GM10248 (cell line): ENCODE measurements at regions not wholly inside any gene's neighbourhood (a gene's known extent, or its start where the extent isn't known, plus 50 kb on each side); places are given as distances from the start of the nearest gene placed in this dataset.
"Not testable (repeated sequence)": the region's sequence is repeated elsewhere in the genome, so short reads cannot be mapped to it uniquely, and the experiment has no call there.

ENCODE experiments used
- CTCF ChIA-PET: fragments of 300-600 bp; sonication (Branson Sonifier 250); formaldehyde crosslinking; extraction: SDS; loops from one replicate; lab custom pipeline; 2021; ENCODE audit warnings: antibody characterized with exemption; lab: Yijun Ruan, JAX
- POLR2A ChIA-PET: fragments of 350-650 bp; sonication (Branson Sonifier 250); formaldehyde crosslinking; extraction: SDS; loops from one replicate; lab custom pipeline; 2020; ENCODE audit warnings: antibody characterized with exemption; lab: Yijun Ruan, JAX
- DNase-seq: peaks from one replicate; pipeline ENCODE4 v3.0.0; 2012; ENCODE audit errors: extremely low spot score

GRCh38 chr11:71710171-71710671, 122.8 kb upstream of the DEFB108B start:
- CTCF ChIA-PET, DNase-seq, POLR2A ChIA-PET: not testable (repeated sequence)

GRCh38 chr11:71710701-71711385, 122.2 kb upstream of the DEFB108B start:
- POLR2A ChIA-PET, CTCF ChIA-PET: not testable (repeated sequence)

GRCh38 chr11:71712350-71712749, 120.7 kb upstream of the DEFB108B start:
- CTCF ChIA-PET, POLR2A ChIA-PET, DNase-seq: not testable (repeated sequence)

More at GRCh38 chr11:71710701-71711385, 122.2 kb upstream of the DEFB108B start:
- not testable (repeated sequence) for DNase-seq

- DNase-seq, CTCF ChIA-PET, POLR2A ChIA-PET: not testable (repeated sequence)
Observed at GRCh38 chr11:71712846-71713245, 120.2 kb upstream of the DEFB108B start.

GRCh38 chr11:71714510-71714909, 118.5 kb upstream of the DEFB108B start:
- DNase-seq, POLR2A ChIA-PET, CTCF ChIA-PET: not testable (repeated sequence)

GRCh38 chr11:71721840-71722239, 111.2 kb upstream of the DEFB108B start:
- DNase-seq, CTCF ChIA-PET, POLR2A ChIA-PET: not testable (repeated sequence)

GRCh38 chr11:71723991-71724390, 109.0 kb upstream of the DEFB108B start:
- CTCF ChIA-PET, POLR2A ChIA-PET, DNase-seq: not testable (repeated sequence)

- CTCF ChIA-PET, DNase-seq, POLR2A ChIA-PET: not testable (repeated sequence)
Observed at GRCh38 chr11:71730748-71731147, 102.3 kb upstream of the DEFB108B start.

- DNase-seq, POLR2A ChIA-PET, CTCF ChIA-PET: not testable (repeated sequence)
Observed at GRCh38 chr11:71734368-71734767, 98.6 kb upstream of the DEFB108B start.

GRCh38 chr11:71738317-71738716, 94.7 kb upstream of the DEFB108B start:
- CTCF ChIA-PET, POLR2A ChIA-PET: not testable (repeated sequence)

GRCh38 chr11:71743385-71743784, 89.6 kb upstream of the DEFB108B start:
- DNase-seq, CTCF ChIA-PET, POLR2A ChIA-PET: not testable (repeated sequence)

More at GRCh38 chr11:71738317-71738716, 94.7 kb upstream of the DEFB108B start:
- not testable (repeated sequence) for DNase-seq

- CTCF ChIA-PET, POLR2A ChIA-PET, DNase-seq: not testable (repeated sequence)
Observed at GRCh38 chr11:71745656-71746055, 87.3 kb upstream of the DEFB108B start.

GRCh38 chr11:71746263-71746662, 86.7 kb upstream of the DEFB108B start:
- DNase-seq, POLR2A ChIA-PET, CTCF ChIA-PET: not testable (repeated sequence)

GRCh38 chr11:71748965-71749620, 83.9 kb upstream of the DEFB108B start:
- DNase-seq, CTCF ChIA-PET, POLR2A ChIA-PET: not testable (repeated sequence)

- DNase-seq, POLR2A ChIA-PET, CTCF ChIA-PET: not testable (repeated sequence)
Observed at GRCh38 chr11:71750908-71751307, 82.1 kb upstream of the DEFB108B start.

GRCh38 chr11:71764695-71765491, 68.1 kb upstream of the DEFB108B start:
- DNase-seq, CTCF ChIA-PET, POLR2A ChIA-PET: not testable (repeated sequence)

GRCh38 chr11:71767016-71767415, 66.0 kb upstream of the DEFB108B start:
- DNase-seq, POLR2A ChIA-PET, CTCF ChIA-PET: not testable (repeated sequence)

GRCh38 chr11:71772193-71772592, 60.8 kb upstream of the DEFB108B start:
- DNase-seq, POLR2A ChIA-PET, CTCF ChIA-PET: not testable (repeated sequence)
